NCI-H226 (cell line): ENCODE measurements at regions not wholly inside any gene's neighbourhood (a gene's known extent, or its start where the extent isn't known, plus 50 kb on each side); places are given as distances from the start of the nearest gene placed in this dataset.

Experiments
- DNase-seq: peaks from one replicate; pipeline ENCODE4 v3.0.0-alpha.2; 2015

GRCh38 chr6:104613416-104614001 is 246.2 kb downstream of the HACE1 start:
- DNase-seq: peak; percentile 15

GRCh38 chr6:104612541-104612940 is 247.2 kb downstream of the HACE1 start:
- no peak for DNase-seq

- no peak for DNase-seq
Observed at GRCh38 chr6:104608101-104608500, 251.6 kb downstream of the HACE1 start.

GRCh38 chr6:104607501-104607900 is 252.2 kb downstream of the HACE1 start:
- no peak for DNase-seq

GRCh38 chr6:104606361-104606760 is 253.4 kb downstream of the HACE1 start:
- no peak for DNase-seq

GRCh38 chr6:104604685-104605084 is 255.0 kb downstream of the HACE1 start:
- no peak for DNase-seq

- DNase-seq: no peak
Observed at GRCh38 chr6:104603108-104603745, 256.5 kb downstream of the HACE1 start.

- no peak for DNase-seq
Observed at GRCh38 chr6:104601721-104602120, 258.0 kb downstream of the HACE1 start.

GRCh38 chr6:104601131-104601651 is 258.5 kb downstream of the HACE1 start:
- no peak for DNase-seq

- no peak for DNase-seq
Observed at GRCh38 chr6:104600639-104600931, 259.1 kb downstream of the HACE1 start.

GRCh38 chr6:104599821-104600638 is 259.7 kb downstream of the HACE1 start:
- DNase-seq: no peak

- no peak for DNase-seq
Observed at GRCh38 chr6:104597541-104598050, 262.1 kb downstream of the HACE1 start.

- DNase-seq: no peak
Observed at GRCh38 chr6:104596091-104596490, 263.6 kb downstream of the HACE1 start.

- peak; percentile 3 for DNase-seq
Observed at GRCh38 chr6:104595311-104595820, 264.4 kb downstream of the HACE1 start.

- no peak for DNase-seq
Observed at GRCh38 chr6:104591573-104592334, 268.0 kb downstream of the HACE1 start.

- DNase-seq: no peak
Observed at GRCh38 chr6:104589940-104590339, 269.8 kb downstream of the HACE1 start.

GRCh38 chr6:104585646-104586045 is 274.1 kb downstream of the HACE1 start:
- DNase-seq: no peak

GRCh38 chr6:104580452-104580851 is 279.3 kb downstream of the HACE1 start:
- DNase-seq: no peak

- DNase-seq: no peak
Observed at GRCh38 chr6:104579310-104579863, 280.3 kb downstream of the HACE1 start.

- DNase-seq: no peak
Observed at GRCh38 chr6:104575536-104575935, 284.2 kb downstream of the HACE1 start.

- no peak for DNase-seq
Observed at GRCh38 chr6:104574135-104574750, 285.5 kb downstream of the HACE1 start.

GRCh38 chr6:104573350-104573749 is 286.4 kb downstream of the HACE1 start:
- DNase-seq: no peak
